Neuron (in vitro differentiated cells): ENCODE measurements at regions not wholly inside any gene's neighbourhood (a gene's known extent, or its start where the extent isn't known, plus 50 kb on each side); places are given as distances from the start of the nearest gene placed in this dataset.

Experiments used
- H2AFZ ChIP-seq: one replicate; pipeline ENCODE4 v1.6.1; 2013; ENCODE audit warnings: low read depth, mild to moderate bottlenecking, inconsistent platforms, low read length, moderate library complexity
- H3K27me3 ChIP-seq: one replicate; pipeline ENCODE4 v1.6.1; 2013; ENCODE audit warnings: low read length; ENCODE audit not compliant: insufficient read depth
- H3K36me3 ChIP-seq: one replicate; pipeline ENCODE4 v1.6.1; 2013; ENCODE audit warnings: low read length; ENCODE audit not compliant: insufficient read depth
- H3K4me1 ChIP-seq: one replicate; pipeline ENCODE4 v1.6.1; 2013; ENCODE audit warnings: low read length; ENCODE audit not compliant: insufficient read depth
- H3K4me3 ChIP-seq: 2 replicates; pipeline ENCODE4 v1.5.1; 2013; ENCODE audit warnings: mild to moderate bottlenecking, low read length, moderate library complexity
- H3K9me3 ChIP-seq: one replicate; pipeline ENCODE4 v1.6.1; 2013; ENCODE audit warnings: low read length

DNA sequence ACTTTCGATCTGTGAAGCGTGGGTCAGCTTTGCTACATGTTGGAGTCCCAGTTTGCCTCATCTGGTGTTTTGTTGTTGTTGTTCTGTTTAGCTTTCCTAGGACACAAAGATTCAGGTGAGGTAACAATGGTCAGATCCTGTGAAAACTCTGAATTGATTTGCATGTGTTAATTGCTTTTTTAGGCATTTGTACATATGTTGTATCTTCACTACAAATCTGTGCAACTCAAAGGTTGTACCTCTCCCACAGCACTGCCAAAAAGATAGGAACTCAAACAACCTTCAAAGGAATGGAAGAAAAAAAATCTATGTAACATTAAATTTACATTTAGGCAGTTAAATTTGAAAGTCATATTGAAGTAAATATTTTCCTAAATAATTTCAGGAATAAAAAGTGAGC, 518.5 kb upstream of the TENM4 start:
- Histone ChIP-seq H3K4me3 (no peak overlapping the region), H3K4me1 (peaks cover 14% of the 10 kb centered on the region), H2AFZ (no peak overlapping the region), H3K9me3 (peaks cover 6% of the 10 kb centered on the region), H3K36me3 (no peaks in the 10 kb centered on the region), H3K27me3 (no peaks in the 10 kb centered on the region)

DNA sequence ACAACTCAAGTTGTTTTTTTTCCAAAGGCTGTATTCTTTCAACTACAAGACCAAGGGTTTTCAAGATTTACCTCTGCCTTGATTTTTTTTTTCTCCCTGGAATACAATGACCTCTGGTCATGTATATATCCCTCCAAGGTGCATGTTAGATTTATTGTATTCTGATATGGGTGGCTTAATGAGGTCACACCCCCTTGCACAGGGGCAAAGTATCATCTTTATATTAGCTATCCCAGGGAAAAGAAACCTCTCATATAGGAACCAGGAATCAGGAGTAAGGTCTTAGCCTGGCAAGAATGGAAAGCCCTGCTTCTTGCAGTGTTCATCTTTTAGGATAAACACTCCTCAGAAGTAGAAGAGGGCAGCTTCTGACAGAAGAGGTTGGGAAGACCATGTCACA, 516.9 kb upstream of the TENM4 start:
- H2AFZ ChIP-seq, result no peak overlapping the region
- peaks cover 6% of the 10 kb centered on the region for H3K9me3 ChIP-seq
- H3K27me3 ChIP-seq, result no peaks in the 10 kb centered on the region
- no peaks in the 10 kb centered on the region for H3K36me3 ChIP-seq
- no peaks in the 10 kb centered on the region for H3K4me1 ChIP-seq
- H3K4me3 ChIP-seq, result no peak overlapping the region

DNA sequence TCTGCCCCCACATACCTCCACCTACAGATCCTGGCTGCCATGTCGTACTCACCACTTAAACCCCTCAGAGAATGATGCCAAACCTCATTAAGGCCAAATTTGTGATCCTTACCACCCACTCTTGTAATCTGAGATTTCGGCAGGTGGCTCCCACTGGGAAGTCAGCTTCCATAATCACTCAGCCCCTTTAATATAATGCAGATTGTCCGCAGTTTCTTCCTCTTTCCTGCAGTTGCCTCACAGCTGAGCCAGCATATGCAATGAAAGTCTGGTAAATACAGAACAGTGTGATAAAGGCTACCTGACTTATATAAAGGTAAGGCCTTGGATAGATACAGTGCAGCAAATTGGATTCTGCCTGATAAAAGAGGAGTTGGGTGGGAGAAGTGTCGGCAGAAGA, 515.2 kb upstream of the TENM4 start:
- Histone ChIP-seq H3K27me3 (no peaks in the 10 kb centered on the region), H3K4me1 (no peaks in the 10 kb centered on the region)

DNA sequence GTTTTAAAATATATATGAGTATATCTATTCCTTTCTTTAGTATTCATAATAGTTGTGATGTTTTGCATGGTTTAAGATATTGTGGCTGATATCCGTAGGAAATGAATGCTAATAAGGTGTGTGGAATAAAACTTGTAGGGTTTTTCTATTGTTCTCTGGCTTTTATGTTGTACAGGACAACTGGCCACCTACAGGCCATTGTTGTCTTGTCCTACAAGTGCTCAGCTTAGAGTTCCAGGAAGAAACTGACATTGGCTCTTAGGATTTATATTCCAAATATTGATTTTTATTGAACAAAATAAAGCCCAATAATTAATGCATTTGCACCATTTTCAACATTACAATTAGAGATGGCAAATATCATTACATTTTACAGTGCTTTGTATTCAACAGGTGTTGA, 512.8 kb upstream of the TENM4 start:
- Histone ChIP-seq H3K36me3 (no peaks in the 10 kb centered on the region), H3K4me1 (no peaks in the 10 kb centered on the region), H3K4me3 (no peak overlapping the region), H3K9me3 (no peaks in the 10 kb centered on the region), H3K27me3 (no peaks in the 10 kb centered on the region), H2AFZ (no peak overlapping the region)

More for the DNA sequence above, 515.2 kb upstream of the TENM4 start:
- H3K4me3 ChIP-seq, result no peak overlapping the region
- H2AFZ ChIP-seq, result no peak overlapping the region
- H3K9me3 ChIP-seq, result peaks cover 6% of the 10 kb centered on the region
- no peaks in the 10 kb centered on the region for H3K36me3 ChIP-seq

DNA sequence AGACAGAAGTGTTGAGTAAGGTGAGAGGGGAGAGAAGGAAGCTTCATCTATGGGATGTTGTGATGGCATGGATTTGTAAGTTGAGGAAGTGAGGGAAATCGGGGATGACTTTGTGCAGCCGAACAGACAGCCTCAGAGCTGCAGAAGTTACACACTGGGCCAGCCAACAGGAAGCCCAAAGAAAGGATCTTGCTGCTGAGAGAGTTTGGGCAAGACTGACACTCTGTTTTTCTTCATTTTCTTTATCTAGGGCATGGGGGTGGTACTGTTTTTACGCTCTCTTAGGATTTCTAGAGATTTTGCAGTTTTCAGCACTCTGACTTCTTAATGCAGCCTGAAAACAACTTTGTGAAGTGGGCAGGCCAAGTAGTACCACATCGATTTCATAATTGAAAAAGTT, 509.9 kb upstream of the TENM4 start:
- Histone ChIP-seq H3K9me3 (no peaks in the 10 kb centered on the region), H3K4me1 (no peaks in the 10 kb centered on the region), H3K27me3 (no peaks in the 10 kb centered on the region), H3K4me3 (no peak overlapping the region), H3K36me3 (no peaks in the 10 kb centered on the region), H2AFZ (no peak overlapping the region)

DNA sequence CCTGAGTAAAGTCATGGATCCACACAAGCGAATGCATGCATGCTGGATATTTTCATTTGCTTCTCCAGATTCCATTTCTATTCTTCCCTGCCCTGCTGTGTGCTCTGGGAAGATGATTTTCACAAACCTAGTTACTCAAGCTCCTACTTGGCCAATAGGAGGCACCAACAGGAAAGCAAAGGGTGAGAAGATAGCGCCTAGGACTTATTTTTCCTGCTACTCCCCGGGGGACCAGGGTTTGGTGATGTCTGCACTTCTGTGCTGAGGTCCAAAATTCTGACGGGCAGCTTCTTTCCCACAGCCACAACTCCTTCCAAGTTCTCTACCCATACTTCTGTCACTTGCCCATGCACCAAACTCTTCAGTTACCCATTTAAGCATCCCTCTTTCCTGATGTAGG, 509.3 kb upstream of the TENM4 start:
- no peaks in the 10 kb centered on the region for H3K4me1 ChIP-seq
- H2AFZ ChIP-seq, result no peak overlapping the region
- H3K4me3 ChIP-seq, result no peak overlapping the region
- no peaks in the 10 kb centered on the region for H3K27me3 ChIP-seq
- H3K36me3 ChIP-seq, result no peaks in the 10 kb centered on the region
- H3K9me3 ChIP-seq, result no peaks in the 10 kb centered on the region

DNA sequence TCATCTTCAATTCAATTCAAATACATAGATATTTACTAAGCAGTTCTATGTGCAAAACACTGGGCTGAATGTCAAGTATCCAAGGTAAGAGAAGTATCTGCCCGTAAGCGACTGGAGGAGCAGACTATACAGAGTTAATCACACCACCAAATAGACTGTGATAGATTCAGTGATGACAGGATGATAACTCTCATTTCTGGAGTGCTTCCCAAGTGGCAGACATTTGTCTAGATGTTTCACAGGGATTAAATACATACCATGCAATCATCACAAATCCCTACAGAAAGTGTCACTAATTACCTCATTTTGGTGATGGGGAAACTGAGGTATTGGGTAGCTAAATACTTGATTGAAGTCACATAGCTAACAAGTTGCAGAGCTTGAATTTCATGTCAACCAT, 508.7 kb upstream of the TENM4 start:
- no peaks in the 10 kb centered on the region for H3K4me1 ChIP-seq
- no peak overlapping the region for H3K4me3 ChIP-seq
- H2AFZ ChIP-seq, result no peak overlapping the region
- no peaks in the 10 kb centered on the region for H3K9me3 ChIP-seq
- no peaks in the 10 kb centered on the region for H3K36me3 ChIP-seq
- no peaks in the 10 kb centered on the region for H3K27me3 ChIP-seq

DNA sequence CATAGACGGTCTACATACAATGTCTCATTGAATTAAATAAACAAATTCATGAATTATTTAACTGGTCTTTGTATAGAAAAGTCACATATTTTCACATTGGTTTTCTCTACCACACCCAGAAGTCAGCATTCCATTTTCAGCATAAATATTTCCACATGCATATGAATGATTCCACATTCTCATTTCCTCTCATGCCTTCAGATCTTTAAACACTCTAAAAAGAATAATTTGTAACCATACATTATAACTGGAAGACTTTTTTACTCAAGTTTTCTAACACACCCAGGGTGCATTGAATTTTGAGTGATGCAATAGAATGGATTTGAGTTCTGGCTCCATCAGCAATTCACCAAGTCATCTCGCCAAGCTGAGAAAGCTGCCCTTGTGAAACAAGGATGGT, 501.8 kb upstream of the TENM4 start:
- Histone ChIP-seq H3K27me3 (no peaks in the 10 kb centered on the region), H3K4me1 (no peaks in the 10 kb centered on the region), H3K9me3 (no peaks in the 10 kb centered on the region), H3K36me3 (no peaks in the 10 kb centered on the region), H3K4me3 (no peak overlapping the region), H2AFZ (no peak overlapping the region)

DNA sequence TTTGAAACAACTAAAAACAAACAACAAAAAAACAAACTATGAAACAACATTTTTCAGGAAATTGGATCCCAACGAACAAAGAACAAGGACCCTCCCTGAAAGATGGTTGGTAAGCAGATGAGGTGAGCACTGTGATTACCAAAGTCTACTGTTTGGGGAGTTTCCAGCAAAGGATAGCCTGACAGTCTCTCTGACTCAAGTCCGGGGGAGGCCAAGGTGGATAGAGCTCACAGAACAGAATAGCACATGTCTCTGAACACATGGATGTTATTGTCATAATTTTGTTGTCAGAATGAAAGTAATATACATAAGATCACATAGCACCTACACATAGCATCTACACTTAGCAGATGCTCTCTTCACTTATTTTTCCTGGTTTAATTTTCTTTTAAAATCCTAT, 501.3 kb upstream of the TENM4 start:
- no peak overlapping the region for H3K4me3 ChIP-seq
- H3K4me1 ChIP-seq, result no peaks in the 10 kb centered on the region
- no peaks in the 10 kb centered on the region for H3K9me3 ChIP-seq

DNA sequence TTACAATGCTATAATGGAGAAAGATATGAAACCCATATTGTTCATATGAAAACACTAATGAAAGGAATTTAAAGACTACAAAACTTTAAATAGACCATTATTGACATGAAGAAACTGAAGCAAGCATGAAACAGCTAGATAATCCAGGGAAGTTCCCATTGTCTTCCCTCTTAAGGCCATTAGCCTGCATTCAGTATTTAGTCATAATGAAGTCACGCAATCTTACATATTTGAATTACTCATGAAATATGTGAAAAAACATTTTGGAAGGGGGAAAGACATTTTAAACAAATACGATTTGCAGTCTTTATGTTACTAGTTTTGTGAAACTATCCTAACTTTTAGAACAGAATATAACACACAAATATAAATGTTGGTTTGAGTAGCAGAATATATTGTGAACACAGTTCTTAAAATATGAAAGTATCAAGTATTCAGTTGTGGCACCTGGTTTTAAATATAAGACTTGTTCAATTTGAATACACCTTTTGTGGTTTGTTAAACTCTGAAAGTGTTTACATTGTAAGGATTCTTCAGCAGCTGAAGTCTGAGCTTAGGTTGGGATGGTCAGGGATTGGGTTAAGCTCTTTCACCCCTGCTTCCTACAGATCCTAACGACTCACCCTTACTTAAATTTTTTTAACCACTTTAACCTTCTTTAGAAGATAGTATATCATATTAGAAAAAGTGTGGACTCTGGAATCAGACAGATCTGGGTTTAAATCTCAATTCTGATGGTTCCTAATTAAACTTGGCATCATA, 500.3 kb upstream of the TENM4 start:
- H2AFZ ChIP-seq, result no peak overlapping the region
- no peaks in the 10 kb centered on the region for H3K9me3 ChIP-seq
- H3K27me3 ChIP-seq, result no peaks in the 10 kb centered on the region
- no peaks in the 10 kb centered on the region for H3K4me1 ChIP-seq
- H3K4me3 ChIP-seq, result no peak overlapping the region
- H3K36me3 ChIP-seq, result no peaks in the 10 kb centered on the region

More for the DNA sequence above, 501.3 kb upstream of the TENM4 start:
- H2AFZ ChIP-seq, result no peak overlapping the region
- H3K36me3 ChIP-seq, result no peaks in the 10 kb centered on the region
- H3K27me3 ChIP-seq, result no peaks in the 10 kb centered on the region

DNA sequence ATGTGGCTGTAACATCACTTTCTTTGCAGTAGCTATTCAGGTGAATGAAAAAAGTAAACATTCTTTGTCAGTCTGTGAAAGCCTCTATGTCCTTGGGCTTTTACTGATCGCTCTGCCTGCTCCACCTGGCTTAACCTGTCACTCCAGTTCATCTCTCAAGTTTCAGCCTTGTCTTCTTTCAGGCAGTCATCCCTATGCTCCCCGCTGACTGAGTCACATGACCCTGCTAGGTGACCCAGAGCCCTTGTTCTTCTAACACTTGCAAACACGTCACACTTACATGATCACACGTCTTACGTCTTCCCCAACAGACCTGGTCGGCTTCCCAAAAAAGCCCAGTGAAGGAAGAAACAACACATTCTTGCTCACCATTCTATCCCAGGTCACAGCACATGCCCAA, 499.3 kb upstream of the TENM4 start:
- Histone ChIP-seq H3K36me3 (no peaks in the 10 kb centered on the region), H2AFZ (no peak overlapping the region), H3K27me3 (no peaks in the 10 kb centered on the region)

DNA sequence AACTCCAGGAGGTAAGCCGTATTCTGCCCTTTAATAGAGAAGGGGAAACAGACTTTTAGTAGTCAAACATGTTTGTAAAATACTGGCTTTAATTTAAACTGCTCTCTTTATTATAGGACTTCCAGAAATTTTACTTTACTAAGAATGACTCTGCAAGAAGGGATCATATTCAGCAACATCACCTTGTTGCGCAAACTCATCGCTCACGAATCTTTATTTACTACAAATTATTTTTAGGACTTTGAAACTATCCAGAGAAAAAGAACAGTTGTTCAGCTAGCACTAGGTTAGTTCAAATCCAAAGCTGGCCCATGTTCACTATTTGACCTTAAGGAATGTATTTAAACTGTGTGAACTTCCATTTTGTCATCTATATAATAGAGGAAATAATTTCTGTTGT, 498.3 kb upstream of the TENM4 start:
- Histone ChIP-seq H3K27me3 (no peaks in the 10 kb centered on the region), H3K9me3 (no peaks in the 10 kb centered on the region), H2AFZ (no peak overlapping the region), H3K36me3 (no peaks in the 10 kb centered on the region), H3K4me3 (no peak overlapping the region), H3K4me1 (no peaks in the 10 kb centered on the region)

More for the DNA sequence above, 499.3 kb upstream of the TENM4 start:
- H3K9me3 ChIP-seq, result no peaks in the 10 kb centered on the region
- H3K4me3 ChIP-seq, result no peak overlapping the region
- H3K4me1 ChIP-seq, result no peaks in the 10 kb centered on the region

DNA sequence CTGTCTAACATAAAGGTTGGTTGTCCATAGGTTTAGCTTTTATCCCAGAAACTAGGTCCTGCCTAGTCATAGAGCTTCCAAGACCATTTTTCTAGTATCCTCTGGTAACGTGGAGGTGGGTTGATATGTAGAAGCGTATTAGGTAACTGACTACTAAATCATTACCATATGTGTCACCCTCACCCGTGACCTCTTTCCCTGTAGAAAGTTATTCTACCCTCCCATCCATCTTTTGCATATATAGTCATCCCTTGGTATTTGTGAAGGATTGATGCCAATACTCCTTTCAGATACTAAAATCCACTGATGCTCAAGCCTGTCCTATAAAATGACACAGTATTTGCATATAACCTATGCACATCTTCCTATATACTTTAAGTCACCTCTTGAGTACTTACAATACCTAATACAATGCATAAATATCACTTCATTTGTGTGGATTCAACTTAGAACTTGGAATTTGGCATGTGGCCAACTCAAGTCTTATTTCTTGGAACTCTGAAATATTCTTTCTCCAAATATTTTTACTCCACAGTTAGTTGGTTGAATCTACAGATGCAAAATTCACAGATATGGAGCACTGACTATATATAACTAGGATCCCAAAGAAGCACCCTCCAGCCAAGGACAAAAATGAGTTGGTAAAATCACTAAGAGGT, 497.0 kb upstream of the TENM4 start:
- Histone ChIP-seq H3K4me3 (no peak overlapping the region), H3K27me3 (no peaks in the 10 kb centered on the region), H3K36me3 (no peaks in the 10 kb centered on the region), H3K9me3 (no peaks in the 10 kb centered on the region), H2AFZ (no peak overlapping the region), H3K4me1 (no peaks in the 10 kb centered on the region)

DNA sequence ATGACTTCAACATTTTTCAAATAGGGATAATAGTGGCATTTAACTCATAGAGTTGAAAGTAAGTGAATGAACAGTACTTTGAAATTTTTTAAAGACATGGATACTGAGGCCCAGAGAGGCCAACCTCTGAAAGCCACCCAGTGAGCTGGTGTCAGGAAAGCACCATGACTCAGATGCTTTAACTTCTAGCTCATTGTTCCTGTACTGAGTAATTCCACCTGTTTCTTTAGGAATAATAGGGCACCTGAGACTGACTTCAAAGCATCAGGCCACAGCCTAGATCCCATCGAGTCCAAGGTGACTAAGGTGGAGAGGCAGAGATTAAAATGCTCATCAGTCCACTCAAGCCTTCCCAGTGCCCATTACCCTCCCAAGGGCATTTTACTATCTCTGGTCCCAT, 491.8 kb upstream of the TENM4 start:
- Histone ChIP-seq H3K27me3 (no peaks in the 10 kb centered on the region), H3K36me3 (no peaks in the 10 kb centered on the region), H2AFZ (no peak overlapping the region), H3K9me3 (no peaks in the 10 kb centered on the region), H3K4me1 (no peaks in the 10 kb centered on the region), H3K4me3 (no peak overlapping the region)
